ENCODE measurements at regions not wholly inside any gene's neighbourhood (a gene's known extent, or its start where the extent isn't known, plus 50 kb on each side); places are given as distances from the start of the nearest gene placed in this dataset.

DNA sequence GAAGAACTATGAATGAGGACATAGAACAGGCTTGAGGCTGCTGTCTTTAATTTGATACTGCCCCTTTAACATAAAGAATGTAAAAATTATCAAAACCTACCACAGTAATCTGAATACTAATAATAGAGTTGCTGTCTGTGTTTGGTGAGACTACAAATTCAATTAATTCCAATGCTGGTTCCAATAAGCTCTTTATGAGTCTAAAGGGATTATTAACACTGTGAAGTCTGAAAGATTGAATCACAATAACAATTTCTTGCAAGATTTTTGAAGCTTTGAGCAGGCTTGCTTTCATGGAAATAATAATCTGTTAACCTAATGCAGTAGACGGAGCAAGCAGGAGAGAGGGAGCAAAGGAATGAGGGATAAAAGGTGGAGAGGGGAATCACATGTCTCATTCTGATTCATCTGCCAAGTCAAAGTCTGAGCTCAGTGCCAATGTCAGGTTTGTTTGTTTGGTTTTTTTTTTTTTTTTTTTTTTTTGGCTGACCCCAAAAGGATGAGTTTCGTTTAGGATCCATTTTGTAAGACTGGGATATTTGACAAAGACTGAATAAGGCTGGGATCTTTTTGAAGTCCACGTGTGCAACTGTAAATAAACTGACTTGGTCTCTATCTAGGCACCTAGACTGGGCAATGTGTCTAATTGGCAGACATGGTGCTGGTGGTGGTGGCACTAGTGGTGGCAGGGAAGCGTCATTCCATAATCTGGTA lies 211.6 kb downstream of the RNF144B start:
- TF ChIP-seq CTCF (IDR thresholded peaks at IDR 0.05), result no peak
- no peak for TF ChIP-seq ZFX (IDR thresholded peaks at IDR 0.05; ENCODE audit: borderline replicate concordance)
